ENCODE measurements at regions not wholly inside any gene's neighbourhood (a gene's known extent, or its start where the extent isn't known, plus 50 kb on each side); places are given as distances from the start of the nearest gene placed in this dataset.
A peak's percentile ranks its signal among the peaks of the same experiment; 100 is the strongest.

- H3K4me1 ChIP-seq: no peaks in the 10 kb centered on the region
- in situ Hi-C loops (cut with MboI; ENCODE audit: low sequenced_read_pairs): no loop called here
- no peaks in the 10 kb centered on the region for H3K36me3 ChIP-seq (replicated peaks)
- no peak for DNase-seq (ENCODE audit: low spot score in 2 of 2)
- no peaks in the 10 kb centered on the region for H3K9me3 ChIP-seq
- no peak overlapping the region for H3K4me3 ChIP-seq
- H3K27me3 ChIP-seq (ENCODE audit: low read depth): no peaks in the 10 kb centered on the region
These were observed 205.0 kb downstream of the UXS1 start for GRCh38 chr2:105989070-105989469.

DNA sequence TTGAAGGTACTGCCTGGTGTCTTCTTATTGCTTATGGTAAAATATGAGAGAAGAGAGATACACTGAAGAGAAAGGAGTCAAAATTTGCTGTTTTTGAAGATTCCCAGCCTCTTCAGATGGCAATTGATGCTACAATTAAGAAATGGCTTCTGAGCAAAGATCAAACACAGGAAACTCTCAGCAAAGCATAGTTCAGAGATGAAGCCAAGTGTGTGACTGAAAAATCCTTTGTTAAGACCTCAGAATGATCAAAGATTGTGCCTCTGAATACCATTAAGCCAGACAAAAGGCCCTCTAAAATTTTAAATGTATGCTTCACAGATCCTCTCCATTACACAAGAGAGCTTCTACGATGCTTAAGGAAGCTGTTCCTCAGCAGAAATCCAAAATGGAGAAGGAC lies 216.3 kb downstream of the UXS1 start:
- Histone ChIP-seq H3K27me3 (ENCODE audit: low read depth) (0 out of 2 replicates have a peak, but pooled peaks cover 2% of the 10 kb centered on the region), H3K4me3 (no peak overlapping the region), H3K9me3 (no peaks in the 10 kb centered on the region; the same call in 1 of the 2 replicates), H3K4me1 (no peaks in the 10 kb centered on the region), H3K36me3 (replicated peaks) (no peaks in the 10 kb centered on the region)
- in situ Hi-C loops (cut with MboI; ENCODE audit: low sequenced_read_pairs): no loop called here
- no peak for DNase-seq (ENCODE audit: low spot score in 2 of 2)

GRCh38 chr2:105977212-105977611 lies 216.9 kb downstream of the UXS1 start:
- in situ Hi-C loops (cut with MboI; ENCODE audit: low sequenced_read_pairs): no loop called here
- no peaks in the 10 kb centered on the region for H3K36me3 ChIP-seq (replicated peaks)
- no peak for DNase-seq (ENCODE audit: low spot score in 2 of 2)
- H3K4me1 ChIP-seq: no peaks in the 10 kb centered on the region
- H3K27me3 ChIP-seq (ENCODE audit: low read depth): 0 out of 2 replicates have a peak, but pooled peaks cover 2% of the 10 kb centered on the region
- no peak overlapping the region for H3K4me3 ChIP-seq
- no peaks in the 10 kb centered on the region; the same call in 1 of the 2 replicates for H3K9me3 ChIP-seq

GRCh38 chr2:105974812-105975211 lies 219.3 kb downstream of the UXS1 start:
- no peaks in the 10 kb centered on the region; the same call in 1 of the 2 replicates for H3K9me3 ChIP-seq
- DNase-seq (ENCODE audit: low spot score in 2 of 2): no peak
- no peak overlapping the region for H3K4me3 ChIP-seq
- in situ Hi-C loops (cut with MboI; ENCODE audit: low sequenced_read_pairs): no loop called here
- H3K27me3 ChIP-seq (ENCODE audit: low read depth): 0 out of 2 replicates have a peak, but pooled peaks cover 2% of the 10 kb centered on the region
- no peaks in the 10 kb centered on the region for H3K4me1 ChIP-seq
- H3K36me3 ChIP-seq (replicated peaks): no peaks in the 10 kb centered on the region

DNA sequence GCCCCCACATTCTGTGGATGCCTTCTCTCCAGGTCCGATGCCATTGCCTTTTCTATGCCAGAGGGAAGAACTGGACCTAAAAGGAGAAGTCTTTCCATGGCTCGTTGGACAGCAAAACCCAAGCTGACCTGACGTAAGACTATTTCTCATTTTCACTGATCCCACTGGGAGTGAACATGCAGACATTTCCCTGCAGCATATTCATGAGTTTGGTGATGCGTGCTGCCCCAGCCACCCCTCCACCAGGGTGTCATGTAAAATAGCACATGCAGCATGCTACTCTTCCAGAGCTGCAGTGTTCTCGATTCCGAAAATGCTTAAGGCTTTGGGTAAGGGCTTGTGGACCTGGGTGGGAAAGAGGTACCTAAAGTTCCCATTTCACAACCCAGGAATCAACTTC lies 221.2 kb downstream of the UXS1 start:
- no peak overlapping the region for H3K4me3 ChIP-seq
- in situ Hi-C loops (cut with MboI; ENCODE audit: low sequenced_read_pairs): no loop called here
- no peaks in the 10 kb centered on the region for H3K4me1 ChIP-seq
- no peak for DNase-seq (ENCODE audit: low spot score in 2 of 2)
- H3K27me3 ChIP-seq (ENCODE audit: low read depth): 0 out of 2 replicates have a peak, but pooled peaks cover 2% of the 10 kb centered on the region
- H3K9me3 ChIP-seq: no peaks in the 10 kb centered on the region; the same call in 1 of the 2 replicates
- no peaks in the 10 kb centered on the region for H3K36me3 ChIP-seq (replicated peaks)

DNA sequence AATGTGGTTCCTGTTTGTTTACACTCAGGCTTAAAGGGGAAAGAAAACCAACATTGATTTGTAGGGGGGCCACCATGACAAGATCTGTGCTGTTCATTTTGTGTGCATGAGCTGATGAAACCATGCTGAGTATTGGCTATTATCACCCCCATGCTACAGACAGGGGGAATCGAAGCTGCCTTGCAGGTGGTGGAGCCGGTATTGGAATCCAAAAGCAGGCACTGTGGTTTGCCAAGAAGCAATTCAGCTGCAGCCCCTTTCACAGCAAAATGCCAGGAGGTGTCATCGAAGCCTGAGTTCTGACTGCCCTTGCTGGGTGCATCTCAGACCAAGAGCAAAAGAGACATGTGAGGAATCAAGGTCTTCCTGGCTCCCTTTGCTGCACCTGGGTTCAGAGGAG lies 221.9 kb downstream of the UXS1 start:
- no peak overlapping the region for H3K4me3 ChIP-seq
- H3K36me3 ChIP-seq (replicated peaks): no peaks in the 10 kb centered on the region
- H3K27me3 ChIP-seq (ENCODE audit: low read depth): 0 out of 2 replicates have a peak, but pooled peaks cover 2% of the 10 kb centered on the region
- H3K4me1 ChIP-seq: no peaks in the 10 kb centered on the region
- DNase-seq (ENCODE audit: low spot score in 2 of 2): no peak
- in situ Hi-C loops (cut with MboI; ENCODE audit: low sequenced_read_pairs): no loop called here
- no peaks in the 10 kb centered on the region for H3K9me3 ChIP-seq

GRCh38 chr2:105969552-105969951 lies 224.5 kb downstream of the UXS1 start:
- H3K27me3 ChIP-seq (ENCODE audit: low read depth): 0 out of 2 replicates have a peak, but pooled peaks cover 2% of the 10 kb centered on the region
- no peaks in the 10 kb centered on the region for H3K4me1 ChIP-seq
- H3K4me3 ChIP-seq: no peak overlapping the region
- DNase-seq (ENCODE audit: low spot score in 2 of 2): peak in 1 of 2 experiments; percentile 50
- in situ Hi-C loops (cut with MboI; ENCODE audit: low sequenced_read_pairs): no loop called here
- no peaks in the 10 kb centered on the region for H3K36me3 ChIP-seq (replicated peaks)
- H3K9me3 ChIP-seq: peaks cover 2% of the 10 kb centered on the region; the same call in 1 of the 2 replicates

- no peaks in the 10 kb centered on the region for H3K36me3 ChIP-seq (replicated peaks)
- DNase-seq (ENCODE audit: low spot score in 2 of 2): no peak
- no peaks in the 10 kb centered on the region for H3K4me1 ChIP-seq
- H3K4me3 ChIP-seq: no peak overlapping the region
- in situ Hi-C loops (cut with MboI; ENCODE audit: low sequenced_read_pairs): no loop called here
- no peaks in the 10 kb centered on the region for H3K27me3 ChIP-seq (ENCODE audit: low read depth)
- H3K9me3 ChIP-seq: peaks cover 2% of the 10 kb centered on the region; the same call in 1 of the 2 replicates
These were observed 217.5 kb downstream of the NCK2 start for GRCh38 chr2:105962221-105962620.

DNA sequence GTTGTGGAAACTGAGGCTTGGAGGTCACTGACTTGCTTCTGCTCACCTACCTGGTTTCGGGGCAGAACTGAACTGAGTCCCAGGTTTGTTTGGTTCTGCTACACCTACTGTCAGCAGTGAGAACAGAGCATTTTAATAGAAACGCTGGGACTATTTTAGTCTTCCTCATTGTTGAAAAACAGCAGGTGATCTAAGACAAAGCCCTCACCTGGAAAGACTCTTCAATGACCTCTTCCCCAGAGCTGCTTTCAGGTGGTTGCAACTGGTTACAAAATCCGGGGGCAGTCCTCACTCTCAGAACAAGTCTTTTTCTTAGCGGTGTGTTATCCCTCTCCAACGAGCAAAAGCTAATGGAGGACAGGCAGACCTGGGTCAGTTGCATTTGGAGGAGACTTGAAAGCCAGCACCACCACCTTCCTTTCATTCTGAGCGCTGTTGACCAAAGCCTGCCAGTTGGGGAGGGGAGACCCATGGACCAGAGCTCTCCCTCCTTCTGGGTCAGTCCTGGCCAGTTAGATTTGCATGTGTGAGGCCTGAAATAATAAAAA lies 217.0 kb downstream of the NCK2 start:
- Histone ChIP-seq H3K4me3 (no peak overlapping the region), H3K36me3 (replicated peaks) (no peaks in the 10 kb centered on the region), H3K4me1 (no peaks in the 10 kb centered on the region), H3K27me3 (ENCODE audit: low read depth) (no peaks in the 10 kb centered on the region), H3K9me3 (peaks cover 2% of the 10 kb centered on the region; the same call in 1 of the 2 replicates)
- in situ Hi-C loops (cut with MboI; ENCODE audit: low sequenced_read_pairs): no loop called here
- no peak for DNase-seq (ENCODE audit: low spot score in 2 of 2)

DNA sequence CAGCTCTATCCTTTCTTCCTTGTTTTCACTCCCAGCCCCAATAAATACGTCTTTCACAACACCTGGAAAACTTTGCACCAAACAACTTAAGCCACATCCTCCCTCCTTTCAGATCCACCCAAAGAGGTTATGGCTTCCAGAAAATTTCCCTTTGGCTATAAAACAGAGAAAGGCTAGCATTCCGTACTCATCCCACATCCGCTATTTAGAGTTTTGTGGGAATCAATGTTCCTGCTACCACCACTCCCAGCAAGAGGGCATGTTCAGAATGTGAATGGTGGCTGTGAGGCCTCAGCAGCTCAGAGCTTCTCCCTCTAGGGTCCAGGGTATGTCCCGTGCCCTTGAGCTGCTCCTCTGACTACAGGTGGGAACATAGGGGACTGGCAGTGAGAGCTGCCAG lies 214.6 kb downstream of the NCK2 start:
- no peaks in the 10 kb centered on the region for H3K4me1 ChIP-seq
- no peaks in the 10 kb centered on the region for H3K9me3 ChIP-seq
- no peak overlapping the region for H3K4me3 ChIP-seq
- no peaks in the 10 kb centered on the region for H3K27me3 ChIP-seq (ENCODE audit: low read depth)
- H3K36me3 ChIP-seq (replicated peaks): no peaks in the 10 kb centered on the region
- DNase-seq (ENCODE audit: low spot score in 2 of 2): no peak
- in situ Hi-C loops (cut with MboI; ENCODE audit: low sequenced_read_pairs): no loop called here

DNA sequence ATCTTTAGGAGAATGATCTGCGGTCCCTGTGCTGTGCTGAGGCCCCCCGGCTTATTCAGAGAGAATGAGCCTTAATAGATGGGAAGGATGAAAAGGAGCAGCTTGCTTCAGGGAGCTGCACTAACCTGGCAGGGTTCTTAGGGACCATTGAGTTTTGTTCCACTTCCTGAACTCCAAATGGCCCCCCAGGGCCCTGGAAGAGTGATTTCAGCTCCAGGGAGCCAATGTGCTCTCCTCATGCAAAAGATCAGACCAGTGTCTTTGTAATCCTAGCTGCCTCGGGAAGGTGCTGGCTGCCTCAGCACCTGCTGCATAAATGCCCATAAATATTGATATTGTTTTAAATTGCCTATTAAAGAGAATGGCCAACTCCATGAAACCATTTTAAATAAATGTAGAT lies 210.2 kb downstream of the NCK2 start:
- in situ Hi-C loops (cut with MboI; ENCODE audit: low sequenced_read_pairs): no loop called here
- no peak for DNase-seq (ENCODE audit: low spot score in 2 of 2)
- H3K36me3 ChIP-seq (replicated peaks): no peaks in the 10 kb centered on the region
- H3K9me3 ChIP-seq: no peaks in the 10 kb centered on the region
- H3K4me1 ChIP-seq: peaks cover 11% of the 10 kb centered on the region
- H3K27me3 ChIP-seq (ENCODE audit: low read depth): no peaks in the 10 kb centered on the region
- no peak overlapping the region for H3K4me3 ChIP-seq

DNA sequence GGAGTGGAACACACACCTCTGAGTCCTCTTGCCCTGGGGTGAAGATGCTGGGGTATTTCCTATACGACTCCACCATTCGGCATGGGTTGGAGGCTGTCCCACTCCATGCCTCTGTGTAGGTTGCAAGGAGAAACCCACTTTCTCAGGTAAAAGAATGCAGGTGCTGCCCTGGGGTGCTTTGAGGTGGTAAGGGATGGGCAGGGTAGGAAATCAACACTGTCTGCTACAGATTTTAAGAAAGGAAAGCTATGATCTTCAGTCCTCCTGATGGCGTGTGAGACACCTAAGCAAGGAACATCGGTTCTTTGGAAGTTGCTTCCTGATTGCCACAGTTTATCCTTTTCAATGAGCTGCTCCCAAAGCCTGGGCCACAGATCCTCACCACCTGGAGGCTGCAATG lies 209.2 kb downstream of the NCK2 start:
- H3K27me3 ChIP-seq (ENCODE audit: low read depth): no peaks in the 10 kb centered on the region
- in situ Hi-C loops (cut with MboI; ENCODE audit: low sequenced_read_pairs): no loop called here
- peaks cover 11% of the 10 kb centered on the region for H3K4me1 ChIP-seq
- H3K9me3 ChIP-seq: no peaks in the 10 kb centered on the region
- H3K36me3 ChIP-seq (replicated peaks): no peaks in the 10 kb centered on the region
- H3K4me3 ChIP-seq: no peak overlapping the region
- no peak for DNase-seq (ENCODE audit: low spot score in 2 of 2)

DNA sequence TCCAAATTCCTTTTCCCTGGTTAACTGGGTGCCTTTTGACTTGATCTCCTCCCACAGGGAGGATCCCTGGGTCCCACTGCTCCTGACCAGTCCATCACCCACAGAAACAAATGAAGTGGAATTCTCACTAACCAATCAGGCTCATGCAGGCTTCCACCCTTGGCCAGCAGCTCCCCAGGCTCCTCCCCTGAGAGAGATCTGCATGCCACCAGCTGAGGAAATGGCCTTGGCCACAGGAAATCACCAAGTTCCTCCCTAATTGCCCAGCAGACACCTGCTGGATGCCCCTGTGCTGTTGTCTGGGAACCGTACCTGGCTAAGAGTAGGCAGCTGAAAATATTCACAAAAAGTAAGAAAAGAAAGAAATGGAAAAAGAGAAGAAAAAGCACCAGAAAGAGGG lies 207.4 kb downstream of the NCK2 start:
- Histone ChIP-seq H3K4me1 (peaks cover 11% of the 10 kb centered on the region), H3K27me3 (ENCODE audit: low read depth) (no peaks in the 10 kb centered on the region), H3K9me3 (no peaks in the 10 kb centered on the region), H3K4me3 (no peak overlapping the region), H3K36me3 (replicated peaks) (no peaks in the 10 kb centered on the region)
- in situ Hi-C loops (cut with MboI; ENCODE audit: low sequenced_read_pairs): no loop called here
- DNase-seq (ENCODE audit: low spot score in 2 of 2): no peak

DNA sequence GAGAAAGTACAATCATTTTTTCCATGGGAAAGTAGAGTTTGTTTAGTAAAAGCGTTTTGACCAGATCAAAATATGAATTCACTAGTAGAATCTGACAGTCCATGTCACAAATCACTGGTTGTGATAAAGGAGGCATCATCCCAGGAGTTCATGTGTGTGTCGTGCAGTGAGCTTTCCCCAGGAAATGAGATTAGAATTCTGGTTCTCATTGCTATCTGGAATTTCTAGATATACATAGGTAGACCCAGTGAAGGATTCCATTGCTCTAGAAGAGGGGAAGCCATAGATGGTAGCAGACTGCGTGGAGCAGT lies 206.6 kb downstream of the NCK2 start:
- H3K4me1 ChIP-seq: peaks cover 11% of the 10 kb centered on the region
- DNase-seq (ENCODE audit: low spot score in 2 of 2): no peak
- H3K36me3 ChIP-seq (replicated peaks): no peaks in the 10 kb centered on the region
- no peak overlapping the region for H3K4me3 ChIP-seq
- in situ Hi-C loops (cut with MboI; ENCODE audit: low sequenced_read_pairs): no loop called here
- H3K27me3 ChIP-seq (ENCODE audit: low read depth): no peaks in the 10 kb centered on the region
- H3K9me3 ChIP-seq: no peaks in the 10 kb centered on the region

All from HAP-1 (cell line).